Chondrocyte (in vitro differentiated cells): ENCODE measurements at regions not wholly inside any gene's neighbourhood (a gene's known extent, or its start where the extent isn't known, plus 50 kb on each side); places are given as distances from the start of the nearest gene placed in this dataset.
A peak's percentile ranks its signal among the peaks of the same experiment; 100 is the strongest.
"Not testable (repeated sequence)": the region's sequence is repeated elsewhere in the genome, so short reads cannot be mapped to it uniquely, and the experiment has no call there.

Source experiments
- DNase-seq: peaks from one replicate; pipeline ENCODE4 v3.0.0; 2021; ENCODE audit warnings: mixed read lengths, low spot score
- H3K27ac Mint-ChIP-seq: one replicate; pipeline ENCODE4 v1.8.0; 2021; ENCODE audit warnings: mild to moderate bottlenecking, moderate library complexity, mixed read lengths; ENCODE audit not compliant: unreplicated experiment
- H3K27me3 Mint-ChIP-seq: 2 replicates; pipeline ENCODE4 v1.8.0; 2021; ENCODE audit warnings: low read depth, mixed read lengths
- H3K36me3 Mint-ChIP-seq: 2 replicates; pipeline ENCODE4 v1.8.0; 2021; ENCODE audit warnings: low read depth, mixed read lengths
- H3K4me1 Mint-ChIP-seq: 2 replicates; pipeline ENCODE4 v1.8.0; 2021; ENCODE audit warnings: low read depth, mild to moderate bottlenecking, mixed read lengths
- H3K4me3 Mint-ChIP-seq: one replicate; pipeline ENCODE4 v1.8.0; 2021; ENCODE audit warnings: mild to moderate bottlenecking, moderate library complexity, mixed read lengths; ENCODE audit not compliant: unreplicated experiment
- H3K9me3 Mint-ChIP-seq: 2 replicates; pipeline ENCODE4 v1.8.0; 2021; ENCODE audit warnings: low read depth, mixed read lengths
- CTCF ChIP-seq: fragments of 200-600 bp; sonication (generic); IDR thresholded peaks from 2 replicates; pipeline ENCODE4 v1.5.0; 2021; ENCODE audit warnings: antibody characterized with exemption, mild to moderate bottlenecking, moderate library complexity

- Mint-ChIP-seq H3K36me3 (peaks cover 8% of the 10 kb centered on the region), H3K27ac (no peak overlapping the region), H3K4me1 (peaks cover 28% of the 10 kb centered on the region), H3K27me3 (no peaks in the 10 kb centered on the region), H3K4me3 (no peak overlapping the region), H3K9me3 (peaks cover 26% of the 10 kb centered on the region)
- DNase-seq: no peak
- no peak for TF ChIP-seq CTCF
Observed at GRCh38 chr16:29204806-29205135, 201.7 kb downstream of the NPIPB11 start.

GRCh38 chr16:29203933-29204805 lies 202.3 kb downstream of the NPIPB11 start:
- not testable (repeated sequence) for H3K27me3 Mint-ChIP-seq, H3K36me3 Mint-ChIP-seq, H3K4me3 Mint-ChIP-seq, H3K27ac Mint-ChIP-seq, DNase-seq
- peaks cover 34% of the 10 kb centered on the region for H3K4me1 Mint-ChIP-seq
- peaks cover 20% of the 10 kb centered on the region for H3K9me3 Mint-ChIP-seq

- not testable (repeated sequence) for H3K36me3 Mint-ChIP-seq, DNase-seq, H3K4me3 Mint-ChIP-seq, H3K27ac Mint-ChIP-seq, H3K27me3 Mint-ChIP-seq
- H3K4me1 Mint-ChIP-seq: peaks cover 36% of the 10 kb centered on the region
- H3K9me3 Mint-ChIP-seq: peaks cover 15% of the 10 kb centered on the region
Observed at GRCh38 chr16:29203046-29203932, 203.2 kb downstream of the NPIPB11 start.

- H3K36me3 Mint-ChIP-seq, H3K4me3 Mint-ChIP-seq, DNase-seq, H3K27ac Mint-ChIP-seq, H3K27me3 Mint-ChIP-seq: not testable (repeated sequence)
- peaks cover 15% of the 10 kb centered on the region for H3K9me3 Mint-ChIP-seq
- peaks cover 40% of the 10 kb centered on the region for H3K4me1 Mint-ChIP-seq
Observed at GRCh38 chr16:29202642-29203041, 203.9 kb downstream of the NPIPB11 start.

DNA sequence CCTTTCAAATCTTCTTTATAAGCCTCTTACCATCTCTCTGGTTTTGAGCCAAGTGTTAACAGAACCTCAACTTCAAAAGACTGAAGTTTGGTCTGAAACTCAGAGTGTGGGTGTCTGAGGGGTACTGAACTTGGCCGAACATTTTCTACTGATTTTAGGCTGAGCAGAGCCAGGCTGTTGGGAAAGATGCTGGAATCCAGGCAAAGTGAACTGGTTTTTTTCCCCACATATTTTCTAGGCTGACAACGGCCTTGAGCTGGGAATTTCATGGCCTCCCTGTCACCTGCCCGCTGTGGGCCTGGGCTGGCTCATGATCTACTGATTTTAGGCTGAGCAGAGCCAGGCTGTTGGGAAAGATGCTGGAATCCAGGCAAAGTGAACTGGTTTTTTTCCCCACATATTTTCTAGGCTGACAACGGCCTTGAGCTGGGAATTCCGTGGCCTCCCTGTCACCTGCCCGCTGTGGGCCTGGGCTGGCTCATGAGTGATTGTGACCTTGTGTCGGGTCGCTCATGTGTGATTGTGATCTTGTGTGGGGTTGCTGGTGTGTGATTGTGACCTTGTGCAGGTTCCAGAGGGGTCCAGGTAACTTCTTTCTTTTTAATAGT lies 204.4 kb downstream of the NPIPB11 start:
- not testable (repeated sequence) for DNase-seq, H3K27me3 Mint-ChIP-seq, H3K36me3 Mint-ChIP-seq, H3K4me3 Mint-ChIP-seq
- Mint-ChIP-seq H3K27ac (peak overlapping the region; percentile 63), H3K9me3 (peaks cover 14% of the 10 kb centered on the region), H3K4me1 (peaks cover 40% of the 10 kb centered on the region)

DNA sequence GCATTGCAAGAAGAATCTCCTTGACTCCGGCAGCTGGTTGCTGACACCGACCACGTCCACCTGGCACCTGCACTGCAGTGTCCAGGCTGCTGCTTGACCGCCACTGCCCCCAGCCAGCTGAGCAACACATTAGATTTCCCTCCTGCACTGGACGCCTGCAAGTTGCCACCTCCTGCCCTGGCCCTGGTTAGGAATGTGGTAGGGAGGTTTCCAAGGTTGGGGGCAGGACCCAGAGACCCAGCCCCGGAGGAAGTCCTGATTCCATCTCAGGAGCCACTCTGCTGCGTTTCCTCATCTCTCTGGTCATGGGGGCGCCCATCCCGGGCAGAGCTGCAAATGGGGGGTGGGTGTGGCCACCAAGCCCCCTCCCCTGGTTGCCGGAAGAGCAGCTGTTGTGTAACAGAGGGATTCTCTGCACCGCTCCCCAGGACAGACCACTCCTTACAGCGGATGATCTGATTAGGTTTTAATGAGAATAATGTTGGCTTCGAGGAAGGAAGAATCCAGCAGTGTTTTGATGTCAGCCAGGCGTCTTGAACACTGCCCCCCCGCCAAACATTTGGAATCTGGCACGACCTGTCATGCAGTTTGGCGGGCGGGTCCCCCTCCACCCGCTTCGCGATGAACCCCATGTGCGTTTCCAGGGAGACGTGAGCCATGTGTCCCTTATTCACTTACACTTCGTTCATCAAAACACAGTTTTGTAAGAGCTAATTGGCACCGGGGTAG lies 205.1 kb downstream of the NPIPB11 start:
- H3K27ac Mint-ChIP-seq: peak overlapping the region; percentile 63
- not testable (repeated sequence) for DNase-seq, H3K4me3 Mint-ChIP-seq, H3K9me3 Mint-ChIP-seq, H3K27me3 Mint-ChIP-seq, H3K36me3 Mint-ChIP-seq
- peaks cover 40% of the 10 kb centered on the region for H3K4me1 Mint-ChIP-seq

DNA sequence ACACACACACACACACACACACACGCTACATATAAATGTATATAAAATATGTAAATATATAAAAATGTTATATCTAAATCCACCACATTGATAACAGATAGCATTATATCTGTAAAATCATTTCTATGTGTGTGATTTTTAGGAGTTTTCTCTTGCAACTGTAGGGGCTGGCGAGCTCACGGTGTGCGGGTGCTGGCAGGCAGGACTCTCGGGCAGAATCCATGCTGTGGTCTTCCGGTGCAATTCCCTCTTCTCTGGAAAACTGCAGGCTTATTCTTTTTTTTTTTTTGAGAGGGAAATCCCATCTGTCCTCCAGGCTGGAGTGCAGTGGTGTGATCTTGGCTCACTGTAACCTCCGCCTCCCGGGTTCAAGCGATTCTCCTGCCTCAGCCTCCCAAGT lies 205.8 kb downstream of the NPIPB11 start:
- peak overlapping the region; percentile 93 for H3K27ac Mint-ChIP-seq

DNA sequence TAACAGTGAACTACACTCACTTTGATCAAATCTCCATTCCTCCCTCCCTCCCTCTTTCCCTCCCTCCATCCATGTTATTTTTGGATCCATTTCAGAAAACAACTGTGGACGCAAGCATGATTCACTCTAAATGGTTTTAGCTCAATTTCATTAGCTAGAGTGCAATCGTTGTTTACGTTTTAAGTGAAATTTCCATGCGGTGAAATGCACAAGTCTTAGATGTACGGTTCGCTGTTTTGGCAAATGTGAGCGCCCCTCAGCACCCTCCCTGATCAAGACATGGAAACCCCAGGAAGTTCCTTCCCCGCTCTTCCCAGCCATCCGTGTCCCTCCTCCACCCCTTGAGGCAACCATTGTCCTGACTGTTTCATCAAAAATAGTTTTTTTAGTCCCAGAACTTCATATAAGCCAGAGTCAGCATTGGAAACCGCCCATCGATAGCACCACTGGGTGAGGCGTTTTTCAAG lies 206.3 kb downstream of the NPIPB11 start:
- H3K9me3 Mint-ChIP-seq, DNase-seq, H3K27me3 Mint-ChIP-seq, H3K36me3 Mint-ChIP-seq: not testable (repeated sequence)
- Mint-ChIP-seq H3K4me3 (peak overlapping the region; percentile 37), H3K4me1 (peaks cover 46% of the 10 kb centered on the region), H3K27ac (peak overlapping the region; percentile 93)

More for the DNA sequence above, 205.8 kb downstream of the NPIPB11 start:
- H3K36me3 Mint-ChIP-seq, H3K4me3 Mint-ChIP-seq, H3K27me3 Mint-ChIP-seq, DNase-seq, H3K9me3 Mint-ChIP-seq: not testable (repeated sequence)
- peaks cover 42% of the 10 kb centered on the region for H3K4me1 Mint-ChIP-seq

GRCh38 chr16:29199626-29200025 lies 206.9 kb downstream of the NPIPB11 start:
- H3K27ac Mint-ChIP-seq: peak overlapping the region; percentile 93
- not testable (repeated sequence) for H3K36me3 Mint-ChIP-seq, H3K27me3 Mint-ChIP-seq, H3K4me3 Mint-ChIP-seq, H3K9me3 Mint-ChIP-seq
- H3K4me1 Mint-ChIP-seq: peaks cover 49% of the 10 kb centered on the region
- peak; percentile 40 for DNase-seq
